ENCODE measurements at regions not wholly inside any gene's neighbourhood (a gene's known extent, or its start where the extent isn't known, plus 50 kb on each side); places are given as distances from the start of the nearest gene placed in this dataset.

DNA sequence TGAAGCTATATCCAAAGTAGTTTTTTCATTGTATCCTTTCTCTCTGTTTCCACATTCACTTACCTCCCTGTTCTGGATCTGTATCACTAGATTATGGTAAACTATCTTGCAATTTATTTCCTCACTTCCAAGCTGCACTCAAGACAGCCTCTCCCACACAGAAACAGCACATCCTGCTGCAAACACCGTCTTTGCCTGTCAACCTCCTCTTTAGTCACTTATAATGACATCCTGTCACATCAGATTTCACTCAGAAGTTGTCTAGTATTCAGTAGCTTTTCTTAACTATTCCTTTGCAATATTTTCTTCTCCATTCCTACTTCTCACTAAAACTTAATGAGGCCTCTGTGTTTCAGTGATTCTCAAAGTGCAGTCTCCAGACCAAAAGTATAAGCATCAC is 490.8 kb downstream of the IGSF11 start:
- no peak overlapping the region for H3K4me3 ChIP-seq (ENCODE audit: control insufficient read depth, low read depth, low read length)
- TF ChIP-seq, protein P1, sequence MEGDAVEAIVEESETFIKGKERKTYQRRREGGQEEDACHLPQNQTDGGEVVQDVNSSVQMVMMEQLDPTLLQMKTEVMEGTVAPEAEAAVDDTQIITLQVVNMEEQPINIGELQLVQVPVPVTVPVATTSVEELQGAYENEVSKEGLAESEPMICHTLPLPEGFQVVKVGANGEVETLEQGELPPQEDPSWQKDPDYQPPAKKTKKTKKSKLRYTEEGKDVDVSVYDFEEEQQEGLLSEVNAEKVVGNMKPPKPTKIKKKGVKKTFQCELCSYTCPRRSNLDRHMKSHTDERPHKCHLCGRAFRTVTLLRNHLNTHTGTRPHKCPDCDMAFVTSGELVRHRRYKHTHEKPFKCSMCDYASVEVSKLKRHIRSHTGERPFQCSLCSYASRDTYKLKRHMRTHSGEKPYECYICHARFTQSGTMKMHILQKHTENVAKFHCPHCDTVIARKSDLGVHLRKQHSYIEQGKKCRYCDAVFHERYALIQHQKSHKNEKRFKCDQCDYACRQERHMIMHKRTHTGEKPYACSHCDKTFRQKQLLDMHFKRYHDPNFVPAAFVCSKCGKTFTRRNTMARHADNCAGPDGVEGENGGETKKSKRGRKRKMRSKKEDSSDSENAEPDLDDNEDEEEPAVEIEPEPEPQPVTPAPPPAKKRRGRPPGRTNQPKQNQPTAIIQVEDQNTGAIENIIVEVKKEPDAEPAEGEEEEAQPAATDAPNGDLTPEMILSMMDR (conservative IDR thresholded peaks at IDR 0.05; ENCODE audit: control insufficient read depth, insufficient read depth, low read depth, low read length) = no peak
- DNase-seq (ENCODE audit: low read depth) = no peak

DNA sequence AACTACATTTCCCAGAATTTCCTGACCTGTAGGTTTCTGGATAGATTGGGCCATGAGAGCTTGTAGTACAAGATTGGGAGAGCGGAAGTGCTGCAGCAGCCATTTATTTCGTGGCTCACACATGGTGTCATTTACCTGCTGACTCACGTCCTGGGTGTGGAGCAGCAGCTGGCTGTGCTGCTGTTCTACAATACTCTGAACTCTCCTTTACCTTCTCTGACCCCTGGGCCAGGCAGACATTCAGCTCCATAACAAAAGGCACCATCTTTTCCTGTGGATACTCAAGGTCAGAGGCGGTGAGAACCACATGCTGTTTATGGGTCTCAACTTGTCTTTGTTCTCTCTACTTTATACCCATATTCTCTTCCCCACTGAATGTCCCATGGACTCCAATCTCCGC is 490.2 kb downstream of the IGSF11 start:
- H3K4me3 ChIP-seq (ENCODE audit: control insufficient read depth, low read depth, low read length) = no peak overlapping the region
- TF ChIP-seq, protein P1 (conservative IDR thresholded peaks at IDR 0.05; ENCODE audit: control insufficient read depth, insufficient read depth, low read depth, low read length) = no peak
- no peak for DNase-seq (ENCODE audit: low read depth)

DNA sequence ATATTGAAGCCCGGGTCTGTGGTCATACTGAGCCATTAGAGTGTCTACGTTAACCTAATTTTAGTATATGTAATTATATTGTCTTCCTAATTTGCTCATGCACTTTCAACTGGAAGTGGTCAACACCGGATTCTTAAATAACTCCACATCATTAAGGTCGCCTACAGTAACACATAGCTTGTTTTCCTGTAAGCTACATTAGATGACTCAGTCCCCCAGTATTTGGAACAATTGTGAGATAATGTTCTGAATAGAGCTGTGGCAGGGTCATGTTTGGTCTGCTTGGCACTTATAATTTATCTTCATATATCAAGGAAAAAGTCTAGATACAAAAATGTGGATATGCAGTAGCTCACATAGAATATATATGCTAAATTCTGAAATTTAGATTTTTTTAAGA is 486.2 kb downstream of the IGSF11 start:
- no peak overlapping the region for H3K4me3 ChIP-seq (ENCODE audit: control insufficient read depth, low read depth, low read length)
- no peak for DNase-seq (ENCODE audit: low read depth)
- TF ChIP-seq, protein P1 (conservative IDR thresholded peaks at IDR 0.05; ENCODE audit: control insufficient read depth, insufficient read depth, low read depth, low read length) = no peak

DNA sequence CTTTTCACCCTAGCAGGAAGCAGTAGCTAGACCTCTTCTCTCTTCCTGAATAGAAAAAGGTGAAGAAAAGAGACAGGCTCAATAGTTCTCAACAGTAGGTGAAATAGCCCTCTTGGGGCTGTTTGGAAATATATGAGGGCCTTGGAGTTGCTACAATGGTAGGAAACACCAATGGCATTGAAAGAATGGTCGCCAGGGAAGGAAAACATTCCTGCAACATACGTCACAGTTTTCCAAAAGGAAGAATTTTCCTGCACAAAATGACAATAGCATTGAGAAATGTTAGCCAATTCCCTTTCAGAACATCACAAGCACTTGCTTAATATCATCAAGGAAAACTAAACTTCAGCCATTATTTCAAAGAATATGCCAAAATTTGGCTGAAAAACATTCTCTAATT is 484.5 kb downstream of the IGSF11 start:
- no peak overlapping the region for H3K4me3 ChIP-seq (ENCODE audit: control insufficient read depth, low read depth, low read length)
- TF ChIP-seq, protein P1 (conservative IDR thresholded peaks at IDR 0.05; ENCODE audit: control insufficient read depth, insufficient read depth, low read depth, low read length) = no peak
- no peak for DNase-seq (ENCODE audit: low read depth)

DNA sequence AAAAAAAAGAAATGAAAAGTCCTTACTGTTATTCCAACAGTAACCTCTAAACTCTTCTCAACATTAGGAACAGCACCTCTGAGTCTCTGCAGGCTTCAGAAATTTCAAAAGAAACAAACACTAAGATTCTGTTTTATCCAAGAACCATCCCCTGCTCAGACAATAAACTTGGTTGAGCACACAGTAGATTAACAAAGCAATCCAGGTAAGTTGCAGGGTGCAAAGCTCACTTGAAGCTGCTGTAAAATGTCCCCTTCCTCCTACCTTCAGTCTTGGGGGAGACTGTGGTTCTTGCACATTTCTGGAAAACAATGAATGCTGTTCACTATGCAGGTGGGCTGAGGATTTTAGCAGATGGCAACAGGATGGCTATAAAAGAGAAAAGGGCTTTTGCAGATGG is 484.1 kb downstream of the IGSF11 start:
- H3K4me3 ChIP-seq (ENCODE audit: control insufficient read depth, low read depth, low read length) = no peak overlapping the region
- TF ChIP-seq, protein P1 (conservative IDR thresholded peaks at IDR 0.05; ENCODE audit: control insufficient read depth, insufficient read depth, low read depth, low read length) = no peak
- DNase-seq (ENCODE audit: low read depth) = no peak

DNA sequence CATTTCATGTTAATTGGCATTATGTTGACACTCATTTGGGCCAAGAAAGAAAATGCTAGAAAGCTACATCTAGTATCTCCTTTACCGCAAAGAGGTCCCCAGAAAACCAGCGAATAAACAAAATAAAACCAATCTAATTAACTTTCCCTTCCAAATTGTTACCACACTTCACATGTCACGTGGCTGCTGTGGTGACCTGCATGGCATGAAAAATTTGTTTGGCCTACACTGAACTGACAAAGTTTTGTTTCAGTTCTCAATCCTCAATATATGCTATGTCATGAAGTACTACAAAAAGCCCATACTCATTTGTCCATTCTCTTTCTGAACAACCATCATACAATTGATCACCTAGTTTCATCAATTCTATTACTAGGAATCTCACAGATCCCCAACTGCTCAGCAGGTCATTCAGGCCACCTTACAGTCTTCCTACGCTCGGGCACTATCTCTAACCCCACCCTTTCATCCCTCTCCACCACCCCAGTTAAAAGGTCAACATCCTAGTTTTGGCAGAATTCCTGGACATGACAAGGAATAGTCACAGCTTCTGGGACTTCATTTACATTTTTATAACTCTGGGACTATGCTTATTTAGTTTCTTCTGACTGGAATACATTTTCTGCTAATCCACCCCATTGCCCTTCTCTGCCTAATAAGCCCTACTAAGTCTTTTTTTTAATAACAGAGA is 480.4 kb downstream of the IGSF11 start:
- TF ChIP-seq, protein P1 (conservative IDR thresholded peaks at IDR 0.05; ENCODE audit: control insufficient read depth, insufficient read depth, low read depth, low read length) = no peak
- DNase-seq (ENCODE audit: low read depth) = no peak
- no peak overlapping the region for H3K4me3 ChIP-seq (ENCODE audit: control insufficient read depth, low read depth, low read length)

DNA sequence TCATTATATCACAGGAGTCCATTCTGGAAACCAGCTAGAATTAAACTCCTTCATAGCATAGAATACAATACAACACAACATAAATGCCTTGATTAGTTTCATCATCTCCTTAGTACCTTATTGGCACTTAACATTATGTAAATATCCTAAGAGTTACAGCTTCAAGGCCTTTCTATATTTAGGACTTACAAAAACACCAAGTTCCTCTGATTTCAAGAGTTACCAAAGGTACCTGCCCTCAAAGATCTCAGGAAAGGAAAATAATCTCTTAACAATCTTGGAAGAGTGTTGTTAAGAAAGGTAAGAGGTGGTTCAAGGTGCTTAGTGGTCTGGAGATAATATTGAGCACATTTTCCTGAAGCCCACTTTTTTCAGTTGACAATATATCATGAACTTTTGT is 477.7 kb downstream of the IGSF11 start:
- TF ChIP-seq, protein P1 (conservative IDR thresholded peaks at IDR 0.05; ENCODE audit: control insufficient read depth, insufficient read depth, low read depth, low read length) = no peak
- DNase-seq (ENCODE audit: low read depth) = no peak
- H3K4me3 ChIP-seq (ENCODE audit: control insufficient read depth, low read depth, low read length) = no peak overlapping the region

All from fibroblast of mammary gland (primary cell).